Osteocyte (in vitro differentiated cells): ENCODE measurements at regions not wholly inside any gene's neighbourhood (a gene's known extent, or its start where the extent isn't known, plus 50 kb on each side); places are given as distances from the start of the nearest gene placed in this dataset.

Source experiments
- DNase-seq: peaks from one replicate; pipeline ENCODE4 v3.0.0; 2021; ENCODE audit warnings: mixed read lengths; ENCODE audit not compliant: unreplicated experiment; ENCODE audit errors: extremely low spot score
- H3K27ac Mint-ChIP-seq: one replicate; pipeline ENCODE4 v1.8.0; 2021; ENCODE audit warnings: mild to moderate bottlenecking, mixed read lengths; ENCODE audit not compliant: unreplicated experiment
- H3K27me3 Mint-ChIP-seq: one replicate; pipeline ENCODE4 v1.8.0; 2021; ENCODE audit warnings: mixed read lengths; ENCODE audit not compliant: unreplicated experiment
- H3K36me3 Mint-ChIP-seq: one replicate; pipeline ENCODE4 v1.8.0; 2021; ENCODE audit warnings: mixed read lengths; ENCODE audit not compliant: unreplicated experiment
- H3K4me1 Mint-ChIP-seq: one replicate; pipeline ENCODE4 v1.8.0; 2021; ENCODE audit warnings: mixed read lengths; ENCODE audit not compliant: unreplicated experiment
- H3K4me3 Mint-ChIP-seq: one replicate; pipeline ENCODE4 v1.8.0; 2021; ENCODE audit warnings: mild to moderate bottlenecking, moderate library complexity, mixed read lengths; ENCODE audit not compliant: unreplicated experiment
- H3K9me3 Mint-ChIP-seq: one replicate; pipeline ENCODE4 v1.8.0; 2021; ENCODE audit warnings: mixed read lengths; ENCODE audit not compliant: unreplicated experiment
- TF ChIP-seq, protein P1 (sequence below): fragments of 200-600 bp; sonication (generic); IDR thresholded peaks from 2 replicates; pipeline ENCODE4 v1.5.0; 2021; ENCODE audit warnings: antibody characterized with exemption, mild to moderate bottlenecking, moderate library complexity

DNA sequence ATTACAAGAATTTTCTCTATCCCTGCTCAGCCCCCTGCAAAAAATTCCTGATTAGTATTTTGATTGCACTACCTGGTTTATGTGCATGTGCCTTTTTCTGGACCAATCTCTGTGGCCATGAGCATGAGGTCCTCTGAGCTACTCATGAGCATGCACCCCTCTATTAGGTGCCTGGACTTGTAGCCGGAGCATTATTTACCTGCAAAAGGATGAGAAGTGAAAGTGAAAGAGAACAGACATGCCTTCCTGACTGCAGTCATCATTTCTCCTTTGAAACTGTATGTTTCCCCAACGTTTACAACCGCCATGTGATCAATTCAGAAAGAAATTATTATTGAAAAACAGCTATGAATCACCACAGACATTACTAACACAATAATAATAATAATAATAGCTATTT is 1008.8 kb downstream of the ROBO2 start:
- TF ChIP-seq, protein P1, sequence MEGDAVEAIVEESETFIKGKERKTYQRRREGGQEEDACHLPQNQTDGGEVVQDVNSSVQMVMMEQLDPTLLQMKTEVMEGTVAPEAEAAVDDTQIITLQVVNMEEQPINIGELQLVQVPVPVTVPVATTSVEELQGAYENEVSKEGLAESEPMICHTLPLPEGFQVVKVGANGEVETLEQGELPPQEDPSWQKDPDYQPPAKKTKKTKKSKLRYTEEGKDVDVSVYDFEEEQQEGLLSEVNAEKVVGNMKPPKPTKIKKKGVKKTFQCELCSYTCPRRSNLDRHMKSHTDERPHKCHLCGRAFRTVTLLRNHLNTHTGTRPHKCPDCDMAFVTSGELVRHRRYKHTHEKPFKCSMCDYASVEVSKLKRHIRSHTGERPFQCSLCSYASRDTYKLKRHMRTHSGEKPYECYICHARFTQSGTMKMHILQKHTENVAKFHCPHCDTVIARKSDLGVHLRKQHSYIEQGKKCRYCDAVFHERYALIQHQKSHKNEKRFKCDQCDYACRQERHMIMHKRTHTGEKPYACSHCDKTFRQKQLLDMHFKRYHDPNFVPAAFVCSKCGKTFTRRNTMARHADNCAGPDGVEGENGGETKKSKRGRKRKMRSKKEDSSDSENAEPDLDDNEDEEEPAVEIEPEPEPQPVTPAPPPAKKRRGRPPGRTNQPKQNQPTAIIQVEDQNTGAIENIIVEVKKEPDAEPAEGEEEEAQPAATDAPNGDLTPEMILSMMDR: no peak
- no peak overlapping the region for H3K4me3 Mint-ChIP-seq

DNA sequence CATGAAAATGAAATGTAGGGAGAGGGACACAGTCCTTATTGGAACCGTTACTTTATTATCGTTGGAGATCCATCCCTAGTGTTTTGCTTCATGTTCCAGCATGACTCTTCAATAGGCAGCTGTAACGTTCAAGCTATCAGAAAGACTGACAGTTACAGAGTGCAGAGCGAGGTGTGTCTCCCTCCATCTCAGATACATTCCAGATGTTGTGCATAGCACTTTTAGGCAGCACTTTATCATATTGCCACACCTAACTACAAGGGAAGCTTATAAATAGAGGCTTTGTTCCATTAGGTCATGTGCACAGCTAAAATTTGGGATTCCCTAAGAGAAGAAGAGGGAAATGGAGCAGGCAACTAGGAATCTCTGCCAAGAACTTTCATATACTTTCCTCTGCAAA is 1009.6 kb downstream of the ROBO2 start:
- H3K27me3 Mint-ChIP-seq: no peaks in the 10 kb centered on the region
- no peak overlapping the region for H3K4me3 Mint-ChIP-seq
- TF ChIP-seq, protein P1: no peak
- no peak overlapping the region for H3K27ac Mint-ChIP-seq
- H3K4me1 Mint-ChIP-seq: peaks cover 6% of the 10 kb centered on the region
- H3K36me3 Mint-ChIP-seq: no peaks in the 10 kb centered on the region
- H3K9me3 Mint-ChIP-seq: no peaks in the 10 kb centered on the region
- no peak for DNase-seq

More for the DNA sequence above, 1008.8 kb downstream of the ROBO2 start:
- H3K9me3 Mint-ChIP-seq: no peaks in the 10 kb centered on the region
- H3K36me3 Mint-ChIP-seq: no peaks in the 10 kb centered on the region
- H3K27ac Mint-ChIP-seq: no peak overlapping the region
- DNase-seq: no peak
- no peaks in the 10 kb centered on the region for H3K27me3 Mint-ChIP-seq
- peaks cover 6% of the 10 kb centered on the region for H3K4me1 Mint-ChIP-seq

DNA sequence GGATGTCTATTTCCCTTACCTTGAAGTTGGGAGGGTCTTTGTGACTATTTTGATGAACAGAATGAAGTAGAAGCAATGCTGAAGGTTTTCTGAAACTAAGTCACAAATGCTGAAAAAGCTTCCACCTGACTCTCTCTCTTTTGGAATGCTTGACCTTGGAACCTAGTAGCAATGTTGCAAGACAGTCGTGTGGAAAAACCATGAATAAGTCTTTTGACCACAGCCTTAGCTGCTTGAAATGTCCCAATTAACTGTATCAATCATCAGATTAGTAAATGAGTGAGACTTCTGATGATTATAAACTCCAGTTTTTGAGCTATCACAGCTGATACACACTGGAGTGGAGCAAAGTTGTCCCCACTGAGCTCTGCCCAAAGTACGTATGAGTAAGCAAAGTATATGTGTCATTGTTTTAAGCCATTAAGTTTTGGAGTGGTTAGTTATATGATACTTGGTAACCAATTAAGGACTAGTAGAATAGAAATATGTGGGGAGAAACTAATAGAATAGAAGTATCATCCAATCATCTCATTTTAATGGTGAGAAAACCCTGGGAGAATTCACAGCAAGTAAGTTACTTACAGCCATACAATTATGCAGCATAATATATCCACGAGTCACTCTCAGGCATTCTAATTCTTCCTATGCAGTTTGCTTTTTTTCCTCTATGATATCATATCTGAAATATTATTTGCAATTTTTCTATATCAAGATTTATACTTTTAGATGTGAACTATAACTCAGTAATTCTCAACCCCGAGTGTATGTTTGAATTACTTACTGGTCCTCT is 1010.6 kb downstream of the ROBO2 start:
- Mint-ChIP-seq H3K36me3 (no peaks in the 10 kb centered on the region), H3K4me3 (no peak overlapping the region), H3K27me3 (no peaks in the 10 kb centered on the region), H3K9me3 (no peaks in the 10 kb centered on the region), H3K4me1 (peaks cover 6% of the 10 kb centered on the region), H3K27ac (no peak overlapping the region)
- no peak for DNase-seq
- TF ChIP-seq, protein P1: no peak

DNA sequence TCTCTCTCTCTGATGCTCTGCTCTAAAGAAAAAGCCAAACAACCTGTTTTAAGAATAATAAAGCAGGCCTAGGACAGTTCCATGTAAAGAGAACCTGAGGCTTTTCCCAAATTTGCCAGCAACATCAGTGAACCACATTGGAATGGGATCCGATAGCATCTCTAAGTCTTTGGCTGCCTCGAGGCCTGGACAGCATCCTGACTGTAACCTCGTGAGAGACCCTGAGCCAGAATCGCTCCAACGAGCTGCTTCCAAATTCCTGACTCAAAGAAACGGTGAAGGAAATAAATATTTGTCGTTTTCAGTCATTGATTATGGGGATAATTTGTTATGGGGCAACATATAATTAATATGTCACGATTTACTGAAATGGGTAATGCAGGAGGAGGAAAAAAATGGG is 1012.8 kb downstream of the ROBO2 start:
- DNase-seq: no peak
- no peak overlapping the region for H3K4me3 Mint-ChIP-seq
- no peak overlapping the region for H3K27ac Mint-ChIP-seq
- TF ChIP-seq, protein P1: no peak
- H3K9me3 Mint-ChIP-seq: no peaks in the 10 kb centered on the region
- H3K4me1 Mint-ChIP-seq: peaks cover 6% of the 10 kb centered on the region
- H3K36me3 Mint-ChIP-seq: no peaks in the 10 kb centered on the region
- H3K27me3 Mint-ChIP-seq: no peaks in the 10 kb centered on the region

DNA sequence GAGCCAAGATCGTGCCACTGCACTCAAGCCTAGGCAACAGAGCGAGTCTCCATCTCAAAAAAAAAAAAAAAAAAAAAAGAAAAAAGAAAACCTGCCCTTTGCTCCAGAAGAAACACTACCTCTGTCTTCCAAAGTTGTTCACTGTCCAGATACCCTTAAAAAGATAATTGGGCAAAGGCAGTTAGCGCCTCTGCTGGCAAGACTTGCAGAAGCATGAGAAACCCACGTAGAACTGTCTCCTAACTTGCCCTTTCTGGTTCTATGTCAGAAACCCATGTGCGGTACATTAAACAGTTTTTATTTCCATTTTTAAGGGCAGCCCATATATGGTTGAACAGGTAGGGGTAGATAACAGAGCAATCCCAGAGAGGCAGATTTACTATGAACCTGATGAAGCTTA is 1026.4 kb downstream of the ROBO2 start:
- TF ChIP-seq, protein P1: no peak
- H3K4me3 Mint-ChIP-seq: no peak overlapping the region
- H3K4me1 Mint-ChIP-seq: no peaks in the 10 kb centered on the region
- no peaks in the 10 kb centered on the region for H3K9me3 Mint-ChIP-seq
- no peaks in the 10 kb centered on the region for H3K36me3 Mint-ChIP-seq
- peaks cover 2% of the 10 kb centered on the region for H3K27me3 Mint-ChIP-seq
- DNase-seq: no peak
- H3K27ac Mint-ChIP-seq: no peak overlapping the region
